ENCODE measurements at regions not wholly inside any gene's neighbourhood (a gene's known extent, or its start where the extent isn't known, plus 50 kb on each side); places are given as distances from the start of the nearest gene placed in this dataset.
"Not testable (repeated sequence)": the region's sequence is repeated elsewhere in the genome, so short reads cannot be mapped to it uniquely, and the experiment has no call there.

- Histone ChIP-seq H3K9me3 (no peaks in the 10 kb centered on the region), H3K27me3 (no peaks in the 10 kb centered on the region), H3K36me3 (no peaks in the 10 kb centered on the region), H3K4me1 (no peaks in the 10 kb centered on the region), H3K27ac (no peak overlapping the region), H3K4me3 (no peak overlapping the region)
- ATAC-seq (ENCODE audit: low FRiP score in 2 of 2), result peak in 1 of 2 donors; percentile 65
- no peak for DNase-seq
- WGBS, 2 donors, result 26 to 35% methylated on average over 4 of the region's 4 CpGs
- TF ChIP-seq POLR2A (IDR thresholded peaks at IDR 0.05), result no peak
- TF ChIP-seq EP300 (IDR thresholded peaks at IDR 0.05), result no peak
- TF ChIP-seq POLR2AphosphoS5 (IDR thresholded peaks at IDR 0.05), result no peak
- TF ChIP-seq CTCF (IDR thresholded peaks at IDR 0.05), result peak in 4 of 6 experiments; percentile 28 to 51 (median 46)
Observed at GRCh38 chr13:81017513-81018152, 676.7 kb upstream of the SPRY2 start.

GRCh38 chr13:81012031-81012430 lies 671.1 kb upstream of the SPRY2 start:
- Histone ChIP-seq H3K27me3 (no peaks in the 10 kb centered on the region), H3K4me3 (no peak overlapping the region), H3K36me3 (no peaks in the 10 kb centered on the region), H3K27ac (no peak overlapping the region), H3K4me1 (no peaks in the 10 kb centered on the region), H3K9me3 (no peaks in the 10 kb centered on the region)
- ATAC-seq (ENCODE audit: low FRiP score in 2 of 2), result no peak
- TF ChIP-seq POLR2AphosphoS5 (IDR thresholded peaks at IDR 0.05) (no peak), EP300 (IDR thresholded peaks at IDR 0.05) (no peak), CTCF (IDR thresholded peaks at IDR 0.05) (no peak), POLR2A (IDR thresholded peaks at IDR 0.05) (no peak)
- no peak for DNase-seq
- WGBS, 2 donors, result 84 to 88% methylated on average over 3 to 4 of the region's 4 CpGs

GRCh38 chr13:81001828-81002385 lies 661.0 kb upstream of the SPRY2 start:
- H3K27ac ChIP-seq, result no peak overlapping the region
- DNase-seq (no peak), ATAC-seq (ENCODE audit: low FRiP score in 2 of 2) (no peak)
- TF ChIP-seq CTCF (IDR thresholded peaks at IDR 0.05) (no peak), POLR2AphosphoS5 (IDR thresholded peaks at IDR 0.05) (no peak), POLR2A (IDR thresholded peaks at IDR 0.05) (no peak), EP300 (IDR thresholded peaks at IDR 0.05) (no peak)
- H3K36me3 ChIP-seq, result no peaks in the 10 kb centered on the region
- no peak overlapping the region for H3K4me3 ChIP-seq
- peaks cover 0 to 12% (median 4%) of the 10 kb centered on the region in 4 donors for H3K9me3 ChIP-seq
- 70 to 79% methylated on average over 1 of the region's 1 CpG for WGBS, 2 donors
- H3K4me1 ChIP-seq, result no peaks in the 10 kb centered on the region
- no peaks in the 10 kb centered on the region for H3K27me3 ChIP-seq

- H3K4me3 ChIP-seq; H3K36me3 ChIP-seq; ATAC-seq (ENCODE audit: low FRiP score in 2 of 2); H3K27ac ChIP-seq; H3K27me3 ChIP-seq; H3K4me1 ChIP-seq: not testable (repeated sequence)
- DNase-seq, result peak in 1 of 2 donors; percentile 54
- peaks cover 0 to 12% (median 4%) of the 10 kb centered on the region in 4 donors for H3K9me3 ChIP-seq
- WGBS, 2 donors, result 85 to 89% methylated on average over 10 to 15 of the region's 15 CpGs
Observed at GRCh38 chr13:80998603-80999002, 657.7 kb upstream of the SPRY2 start.

GRCh38 chr13:80989747-80990146 lies 648.8 kb upstream of the SPRY2 start:
- TF ChIP-seq POLR2AphosphoS5 (IDR thresholded peaks at IDR 0.05), result no peak
- TF ChIP-seq EP300 (IDR thresholded peaks at IDR 0.05), result no peak
- TF ChIP-seq POLR2A (IDR thresholded peaks at IDR 0.05), result no peak
- no peak for TF ChIP-seq CTCF (IDR thresholded peaks at IDR 0.05)
- no peaks in the 10 kb centered on the region for H3K27me3 ChIP-seq
- peak in 1 of 2 donors; percentile 46 for ATAC-seq (ENCODE audit: low FRiP score in 2 of 2)
- WGBS, 2 donors, result 74 to 91% methylated on average over 1 of the region's 1 CpG
- no peaks in the 10 kb centered on the region for H3K4me1 ChIP-seq
- no peak overlapping the region for H3K4me3 ChIP-seq
- no peak overlapping the region for H3K27ac ChIP-seq
- H3K36me3 ChIP-seq, result no peaks in the 10 kb centered on the region
- DNase-seq, result no peak
- no peaks in the 10 kb centered on the region for H3K9me3 ChIP-seq

All from upper lobe of left lung (tissue), 6 donors.